Activated naive CD4-positive, alpha-beta T cell treated with anti-CD3 and anti-CD28 coated beads, Interleukin-2, amount 50 U/mL, for 72 hours (primary cell): ENCODE measurements at regions not wholly inside any gene's neighbourhood (a gene's known extent, or its start where the extent isn't known, plus 50 kb on each side); places are given as distances from the start of the nearest gene placed in this dataset.
"Not testable (repeated sequence)": the region's sequence is repeated elsewhere in the genome, so short reads cannot be mapped to it uniquely, and the experiment has no call there.

ENCODE experiments used
- ATAC-seq, 2 donors: fragments of 150-1000 bp; cut with Tn5 transposase; 2 replicates each; pipeline ENCODE4 v1.10.0; 2021; ENCODE audit warnings: mild to moderate bottlenecking in 2 of 2, moderate library complexity in 2 of 2
- DNase-seq, 2 donors: peaks; one replicate each; pipeline ENCODE4 v3.0.0; 2021 to 2022; ENCODE audit warnings: low spot score in 2 of 2
- H3K27ac Mint-ChIP-seq, 2 donors: one replicate each; pipeline ENCODE4 v1.8.0; 2022; ENCODE audit warnings: mild to moderate bottlenecking in 2 of 2, mixed read lengths in 2 of 2
- H3K36me3 Mint-ChIP-seq, 2 donors: one replicate each; pipeline ENCODE4 v1.8.0; 2022; ENCODE audit warnings: mixed read lengths in 2 of 2
- H3K9me3 Mint-ChIP-seq, 2 donors: one replicate each; pipeline ENCODE4 v1.8.0; 2022; ENCODE audit warnings: mixed read lengths in 2 of 2

DNA sequence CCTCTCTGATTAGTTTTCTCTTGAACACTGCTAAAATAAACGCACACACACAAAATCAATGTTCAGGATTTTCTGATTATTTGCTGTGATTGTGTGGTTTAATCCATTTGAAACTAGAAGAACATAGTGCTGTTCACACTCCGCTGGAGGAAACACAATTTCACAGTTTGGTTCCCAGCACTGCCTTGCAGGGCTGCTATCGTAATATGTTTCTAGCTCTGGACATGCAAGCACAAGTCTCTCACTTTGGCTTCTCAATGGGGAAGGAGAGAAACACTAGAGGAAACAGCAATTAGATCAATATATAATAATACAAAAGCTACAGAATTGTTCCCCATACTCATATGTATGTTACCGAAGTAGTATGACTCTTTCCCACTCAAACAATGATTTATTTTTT lies 299.5 kb downstream of the NSUN3 start:
- Mint-ChIP-seq H3K36me3 (no peaks in the 10 kb centered on the region), H3K27ac (no peak overlapping the region), H3K9me3 (peaks cover 1 to 10% of the 10 kb centered on the region in 2 donors)
- DNase-seq: no peak
- no peak for ATAC-seq

DNA sequence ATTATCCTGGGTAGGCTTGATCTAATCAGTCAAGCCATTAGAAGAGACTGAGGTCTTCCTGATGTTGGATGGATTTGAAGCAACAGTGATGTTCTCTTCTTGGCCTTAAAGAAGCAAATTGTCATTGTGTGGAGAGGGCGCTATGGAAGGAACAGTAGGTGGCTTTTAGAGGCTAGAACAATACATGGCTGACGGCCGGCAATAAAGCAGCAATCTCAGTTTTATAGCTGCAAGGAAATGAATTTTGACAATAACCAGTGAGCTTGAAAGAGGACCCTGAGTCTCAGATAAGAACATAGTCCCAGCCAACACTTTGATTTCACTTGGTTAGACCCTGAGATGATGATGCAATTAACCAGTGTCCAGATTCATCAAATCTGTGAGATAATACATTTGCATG lies 302.1 kb downstream of the NSUN3 start:
- peaks cover 6 to 16% of the 10 kb centered on the region in 2 donors for H3K9me3 Mint-ChIP-seq
- H3K36me3 Mint-ChIP-seq: no peaks in the 10 kb centered on the region
- ATAC-seq: no peak
- H3K27ac Mint-ChIP-seq: no peak overlapping the region
- no peak for DNase-seq

DNA sequence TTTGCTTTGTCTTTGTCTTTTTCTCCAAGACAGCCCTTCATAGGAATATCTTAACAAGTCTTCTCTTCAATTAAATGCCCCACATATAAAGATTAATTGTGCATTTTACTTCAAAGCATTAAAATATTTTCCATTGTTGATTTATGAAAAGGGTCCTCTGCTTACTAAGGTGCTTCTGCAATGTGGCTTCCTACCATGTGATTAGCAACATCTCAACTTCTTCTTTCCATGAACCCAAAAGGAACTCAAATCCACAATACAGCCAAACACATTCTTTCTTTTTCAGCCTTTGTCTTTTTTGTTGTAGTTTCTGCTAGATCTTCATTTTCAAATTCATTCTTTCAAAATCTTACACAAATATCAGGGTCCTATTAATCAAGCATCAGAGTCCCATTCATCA lies 309.2 kb downstream of the NSUN3 start:
- H3K36me3 Mint-ChIP-seq: peaks cover 0 to 10% of the 10 kb centered on the region in 2 donors
- ATAC-seq (no peak), DNase-seq (no peak)
- peaks cover 15 to 25% of the 10 kb centered on the region in 2 donors for H3K9me3 Mint-ChIP-seq
- H3K27ac Mint-ChIP-seq: no peak overlapping the region

DNA sequence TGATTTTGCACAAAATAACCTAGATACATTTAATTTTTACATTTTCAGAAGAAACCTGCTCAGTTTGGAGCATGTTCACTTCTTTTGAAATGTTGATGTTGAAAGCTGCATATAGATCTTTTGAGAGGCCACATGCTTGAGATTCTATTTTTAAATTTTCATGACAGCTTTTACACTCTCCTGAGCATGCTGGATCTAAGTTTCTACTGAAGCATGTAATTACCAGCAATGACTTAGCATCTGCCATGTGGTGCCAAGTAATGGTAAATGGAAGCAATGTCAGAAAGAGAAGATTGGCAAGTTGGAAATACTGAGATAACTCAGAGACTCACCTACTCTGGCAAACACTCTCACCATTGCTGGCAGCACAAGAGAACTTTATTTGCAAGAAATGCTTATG lies 310.6 kb downstream of the NSUN3 start:
- ATAC-seq (no peak), DNase-seq (no peak)

DNA sequence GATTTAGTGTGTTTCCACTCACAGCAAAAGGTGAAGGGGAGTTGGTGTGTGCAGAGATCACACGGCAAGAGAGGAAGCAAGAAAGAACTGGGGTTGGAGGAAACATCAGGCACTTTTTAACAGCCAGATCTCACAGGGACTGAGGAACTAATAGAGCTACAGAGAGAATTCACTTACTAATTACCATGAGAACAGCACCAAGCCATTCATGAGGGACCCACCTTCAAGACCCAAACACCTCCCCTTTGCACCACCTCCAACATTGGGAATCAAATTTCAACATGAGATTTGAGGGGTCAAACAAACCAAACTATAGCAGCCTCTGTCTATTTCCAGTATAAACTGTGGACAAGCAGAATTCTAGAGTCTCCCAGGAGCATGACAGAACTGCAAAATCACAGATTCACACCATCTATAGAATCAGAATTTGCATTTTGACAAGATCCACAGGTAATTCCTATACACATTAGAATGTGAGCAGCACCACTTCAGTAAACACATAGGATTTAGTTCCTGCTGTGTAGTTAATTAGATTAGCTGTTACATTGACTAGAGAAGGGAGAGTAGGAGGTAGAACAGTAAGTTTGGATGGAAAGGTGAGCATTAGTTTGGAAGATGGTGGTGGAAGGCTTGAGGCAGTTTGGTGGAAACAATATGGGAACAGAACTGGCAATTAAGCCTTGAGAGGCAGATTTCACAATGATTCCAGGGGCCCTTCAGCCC lies 311.7 kb downstream of the NSUN3 start:
- no peak for ATAC-seq
- no peak overlapping the region for H3K27ac Mint-ChIP-seq
- H3K36me3 Mint-ChIP-seq: peaks cover 0 to 10% of the 10 kb centered on the region in 2 donors
- H3K9me3 Mint-ChIP-seq: peaks cover 15% of the 10 kb centered on the region in 2 donors
- DNase-seq: no peak

More for the DNA sequence above, 310.6 kb downstream of the NSUN3 start:
- no peak overlapping the region for H3K27ac Mint-ChIP-seq
- H3K36me3 Mint-ChIP-seq: peaks cover 0 to 10% of the 10 kb centered on the region in 2 donors
- H3K9me3 Mint-ChIP-seq: peaks cover 15 to 22% of the 10 kb centered on the region in 2 donors

DNA sequence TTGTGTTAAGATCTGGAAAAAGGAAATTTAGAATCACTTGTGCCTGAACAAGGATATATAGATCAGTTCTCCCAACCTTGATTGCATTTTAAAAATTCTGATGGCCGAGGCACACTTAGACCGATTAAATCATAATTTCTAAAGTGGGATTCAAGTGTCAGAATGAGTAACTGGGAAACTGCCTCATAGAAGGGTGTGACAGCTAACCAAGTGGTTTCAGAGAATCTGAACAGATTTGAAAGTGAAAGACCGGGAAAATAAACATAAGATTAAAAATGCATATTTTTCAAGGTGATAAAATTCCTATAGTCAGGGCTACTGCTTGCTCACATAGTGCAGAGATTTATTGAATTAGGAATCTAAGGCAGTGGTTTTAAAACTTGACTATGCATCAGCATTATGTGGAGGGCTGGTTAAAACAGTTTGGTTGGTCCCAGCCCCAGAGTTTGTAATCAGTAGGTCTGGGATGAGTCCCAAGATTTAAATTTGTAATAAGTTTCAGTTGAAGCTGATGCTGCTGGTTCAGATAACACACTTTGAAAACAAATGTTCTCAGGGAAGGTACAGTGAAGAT lies 314.3 kb downstream of the NSUN3 start:
- H3K36me3 Mint-ChIP-seq, H3K27ac Mint-ChIP-seq, H3K9me3 Mint-ChIP-seq: not testable (repeated sequence)

DNA sequence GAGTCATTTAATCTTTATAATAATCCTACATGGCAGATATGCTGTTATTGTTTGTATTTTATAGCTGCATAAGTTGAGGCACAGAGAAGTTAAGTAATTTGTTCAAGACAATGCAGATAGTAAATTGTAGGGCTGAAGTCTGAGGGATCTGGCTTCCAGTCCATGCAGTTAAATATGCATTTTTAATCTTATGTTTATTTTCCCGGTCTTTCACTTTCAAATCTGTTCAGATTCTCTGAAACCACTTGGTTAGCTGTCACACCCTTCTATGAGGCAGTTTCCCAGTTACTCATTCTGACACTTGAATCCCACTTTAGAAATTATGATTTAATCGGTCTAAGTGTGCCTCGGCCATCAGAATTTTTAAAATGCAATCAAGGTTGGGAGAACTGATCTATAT lies 315.0 kb downstream of the NSUN3 start:
- not testable (repeated sequence) for H3K36me3 Mint-ChIP-seq, DNase-seq, H3K27ac Mint-ChIP-seq, H3K9me3 Mint-ChIP-seq, ATAC-seq

More for the DNA sequence above, 314.3 kb downstream of the NSUN3 start:
- not testable (repeated sequence) for DNase-seq, ATAC-seq

DNA sequence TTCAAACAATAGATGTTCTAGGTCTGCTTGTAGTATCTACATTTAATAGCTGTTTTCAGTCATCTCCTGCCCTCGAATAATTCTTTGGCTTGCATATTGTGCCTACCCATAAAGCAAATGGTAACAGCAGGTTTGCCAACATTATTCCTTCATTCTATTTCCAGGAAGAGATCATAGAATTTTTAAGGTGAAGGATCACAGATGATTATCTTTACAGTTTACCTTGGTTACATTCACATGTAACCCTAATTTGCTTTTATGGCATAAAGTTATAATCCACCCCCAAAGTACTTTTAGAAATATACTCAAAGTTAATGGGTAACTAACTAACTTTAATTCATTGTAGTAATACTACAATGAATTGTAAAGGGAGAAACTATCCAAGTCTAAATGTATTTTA lies 315.5 kb downstream of the NSUN3 start:
- H3K27ac Mint-ChIP-seq: no peak overlapping the region
- no peaks in the 10 kb centered on the region for H3K36me3 Mint-ChIP-seq
- ATAC-seq (no peak), DNase-seq (no peak)
- H3K9me3 Mint-ChIP-seq: peaks cover 4 to 5% of the 10 kb centered on the region in 2 donors

DNA sequence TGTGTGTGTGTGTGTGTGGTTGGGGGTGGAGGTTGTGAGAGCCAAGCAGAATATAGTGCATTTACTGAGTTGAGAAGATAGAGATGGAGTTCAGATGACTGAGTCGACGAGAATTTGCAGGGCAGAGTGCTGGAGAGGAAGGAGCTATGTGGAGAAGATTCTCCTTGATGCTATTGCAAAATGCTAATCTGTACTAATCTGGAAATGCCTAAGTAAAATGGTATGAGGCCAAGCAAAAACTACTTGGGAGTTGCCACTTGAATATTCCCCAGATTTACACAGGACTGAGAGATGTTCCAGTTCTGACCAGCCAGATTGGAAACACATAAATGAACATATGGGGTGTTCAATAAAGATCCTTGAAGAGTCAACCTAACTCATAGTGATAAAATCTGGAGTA lies 316.4 kb downstream of the NSUN3 start:
- peaks cover 0 to 4% of the 10 kb centered on the region in 2 donors for H3K36me3 Mint-ChIP-seq
- no peak for ATAC-seq
- H3K27ac Mint-ChIP-seq: no peak overlapping the region
- DNase-seq: no peak
- peaks cover 6 to 11% of the 10 kb centered on the region in 2 donors for H3K9me3 Mint-ChIP-seq

DNA sequence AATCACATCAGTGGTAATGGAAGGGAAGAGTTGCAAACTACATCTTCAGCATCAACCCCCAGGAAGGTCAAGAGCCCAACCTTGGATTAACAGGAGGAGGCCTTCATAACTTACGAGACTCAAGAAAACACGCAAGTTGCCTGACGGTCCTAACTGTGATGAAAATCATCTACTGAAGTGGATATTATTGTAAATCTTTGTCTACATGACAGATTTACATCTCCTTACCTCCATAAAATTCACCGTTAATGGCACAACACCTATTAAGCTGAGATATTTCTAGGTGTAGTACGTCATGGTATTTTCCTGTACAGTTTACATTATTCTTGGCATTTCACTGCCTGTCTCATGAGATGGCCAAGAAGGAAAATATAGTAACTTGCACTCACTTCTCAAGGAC lies 332.0 kb downstream of the NSUN3 start:
- DNase-seq (no peak), ATAC-seq (no peak)
- Mint-ChIP-seq H3K27ac (no peak overlapping the region), H3K36me3 (no peaks in the 10 kb centered on the region), H3K9me3 (peaks cover 0 to 8% of the 10 kb centered on the region in 2 donors)

DNA sequence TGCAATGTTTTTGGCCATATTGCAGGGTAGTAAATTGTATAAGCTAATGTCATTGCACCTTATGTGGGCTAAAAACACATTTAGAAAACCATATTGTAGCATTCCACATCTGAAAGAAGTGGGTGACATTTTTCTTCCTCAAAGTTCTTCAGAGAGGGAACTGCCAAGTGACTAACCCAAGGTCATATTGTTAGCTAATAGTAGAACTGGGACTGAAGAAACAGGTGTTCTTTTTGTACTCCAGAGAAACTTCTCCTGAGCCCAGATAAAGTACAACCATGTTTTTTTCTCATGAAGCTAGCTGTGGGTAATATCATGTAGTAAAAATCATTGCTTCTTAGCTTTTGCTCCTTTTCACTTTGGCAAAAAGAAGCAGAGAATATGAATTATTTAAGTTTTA lies 333.0 kb downstream of the NSUN3 start:
- H3K27ac Mint-ChIP-seq: no peak overlapping the region
- no peak for DNase-seq
- no peak for ATAC-seq
- H3K36me3 Mint-ChIP-seq: no peaks in the 10 kb centered on the region
- peaks cover 0 to 8% of the 10 kb centered on the region in 2 donors for H3K9me3 Mint-ChIP-seq

DNA sequence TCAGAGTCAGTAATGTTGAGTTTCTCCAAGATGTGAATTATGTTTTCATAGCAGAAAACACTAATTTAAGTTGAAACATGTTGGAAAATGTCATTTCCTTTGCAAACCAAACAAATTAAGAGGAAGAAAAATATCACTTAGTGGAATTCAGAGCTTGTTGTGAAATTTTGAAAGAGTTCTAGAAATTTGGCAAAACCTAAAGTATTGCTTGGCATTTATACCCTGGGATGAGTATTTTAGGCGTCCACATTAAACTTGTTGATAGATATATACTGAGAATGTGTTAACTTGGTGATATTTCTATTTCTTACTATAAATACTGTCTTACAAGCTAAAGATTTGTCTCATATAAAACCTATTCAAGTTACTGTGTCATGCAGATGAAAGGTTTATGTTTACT lies 335.2 kb downstream of the NSUN3 start:
- H3K9me3 Mint-ChIP-seq: peaks cover 0 to 7% of the 10 kb centered on the region in 2 donors

DNA sequence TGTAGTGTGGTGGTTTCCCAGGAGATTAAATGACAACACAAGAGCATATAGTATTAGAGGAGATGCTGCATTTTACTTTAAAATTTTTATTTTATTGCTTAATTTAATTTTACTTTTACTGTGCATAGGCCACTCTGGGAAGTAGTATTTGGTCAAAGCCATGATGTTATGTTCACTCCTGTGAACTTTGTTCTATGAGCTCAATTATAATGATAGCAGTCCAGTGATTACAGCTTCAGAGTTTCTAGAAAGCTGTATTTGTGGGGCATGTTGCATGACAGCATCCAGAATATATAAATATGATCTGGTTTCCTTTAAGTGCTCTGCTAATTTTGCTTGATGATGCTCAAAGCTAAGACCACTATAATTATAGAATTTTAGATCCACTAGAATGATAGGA lies 338.6 kb downstream of the NSUN3 start:
- Mint-ChIP-seq H3K9me3 (peaks cover 0 to 9% of the 10 kb centered on the region in 2 donors), H3K36me3 (no peaks in the 10 kb centered on the region), H3K27ac (no peak overlapping the region)
- DNase-seq (no peak), ATAC-seq (no peak)

More for the DNA sequence above, 335.2 kb downstream of the NSUN3 start:
- Mint-ChIP-seq H3K27ac (no peak overlapping the region), H3K36me3 (no peaks in the 10 kb centered on the region)
- ATAC-seq (no peak), DNase-seq (no peak)

DNA sequence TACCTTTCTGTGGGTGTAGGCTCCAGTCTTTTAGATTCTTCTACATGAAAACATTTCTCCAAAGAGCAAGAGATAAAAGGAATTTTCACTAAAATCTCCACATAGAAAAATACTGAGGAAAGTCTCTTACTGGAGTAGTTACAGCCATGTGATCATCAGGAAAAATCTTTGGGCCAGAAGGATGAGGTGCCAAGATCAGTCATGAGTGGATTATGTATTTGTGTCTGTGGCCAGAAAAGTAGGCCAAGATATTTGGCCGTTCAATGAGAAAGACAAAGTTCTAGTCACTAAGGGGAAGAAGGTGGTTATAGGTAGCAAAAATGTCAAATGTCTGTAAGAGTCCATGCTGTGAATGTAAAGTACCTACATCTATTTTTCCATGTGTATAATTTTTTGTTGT lies 339.3 kb downstream of the NSUN3 start:
- H3K27ac Mint-ChIP-seq: no peak overlapping the region
- H3K36me3 Mint-ChIP-seq: no peaks in the 10 kb centered on the region
- no peak for ATAC-seq
- DNase-seq: no peak
- peaks cover 0 to 12% of the 10 kb centered on the region in 2 donors for H3K9me3 Mint-ChIP-seq

DNA sequence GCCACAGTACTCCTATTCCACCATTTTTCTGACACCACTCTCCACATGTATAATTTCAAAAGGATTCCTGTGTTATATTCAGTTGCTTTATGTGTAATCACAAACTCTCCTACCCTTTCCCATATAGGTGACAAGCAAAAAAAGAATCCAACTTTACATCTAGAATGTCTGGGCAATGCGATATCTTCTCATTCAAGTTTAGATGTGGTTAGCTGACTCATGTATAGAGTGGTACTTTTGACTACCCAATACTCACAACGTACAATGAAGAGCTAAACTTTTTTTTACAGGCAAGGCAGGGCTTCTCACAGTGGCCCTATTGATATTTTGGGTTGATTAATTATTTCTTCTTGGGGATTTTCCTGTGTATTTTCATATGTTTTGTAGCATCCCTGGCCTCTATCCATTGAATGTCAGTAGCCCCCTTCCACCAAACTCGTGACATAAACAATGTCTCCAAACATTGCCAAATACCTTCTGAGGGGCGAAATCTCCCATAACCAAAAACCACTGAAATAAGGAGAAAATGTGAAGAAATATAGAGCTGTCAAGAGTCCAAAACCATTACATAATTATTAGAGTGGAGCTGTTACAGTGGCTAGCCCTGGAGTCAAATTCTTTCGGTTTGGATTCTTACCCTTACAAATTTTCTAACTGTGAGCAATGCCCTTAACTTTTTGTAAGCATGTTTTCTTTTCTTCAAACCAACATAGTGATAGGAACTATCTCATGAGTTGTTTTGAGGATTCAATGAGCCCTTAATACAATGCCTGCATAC lies 342.6 kb downstream of the NSUN3 start:
- ATAC-seq (no peak), DNase-seq (no peak)
- Mint-ChIP-seq H3K9me3 (peaks cover 0 to 12% of the 10 kb centered on the region in 2 donors), H3K36me3 (no peaks in the 10 kb centered on the region), H3K27ac (no peak overlapping the region)

DNA sequence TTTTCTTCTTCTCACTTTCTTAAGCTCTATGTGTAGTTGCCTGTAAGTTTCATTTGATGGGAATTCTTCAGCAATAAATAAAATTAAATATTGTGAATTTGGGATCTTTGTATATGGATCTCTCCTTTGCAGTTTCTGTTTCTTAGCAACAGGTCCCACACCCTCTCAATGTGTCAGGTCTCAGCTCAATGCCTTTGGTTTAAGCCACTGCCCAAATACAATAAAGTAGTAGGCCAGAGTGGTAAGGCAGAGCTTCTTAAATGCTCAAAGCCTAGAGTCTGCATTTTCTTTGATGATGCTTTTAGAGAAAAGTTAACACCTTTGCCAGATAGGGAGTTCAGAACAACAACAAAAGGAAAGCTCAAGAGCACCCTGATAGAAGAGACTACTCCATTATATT lies 343.7 kb downstream of the NSUN3 start:
- ATAC-seq: no peak
- Mint-ChIP-seq H3K36me3 (no peaks in the 10 kb centered on the region), H3K27ac (no peak overlapping the region), H3K9me3 (peaks cover 0 to 8% of the 10 kb centered on the region in 2 donors)
- DNase-seq: no peak

DNA sequence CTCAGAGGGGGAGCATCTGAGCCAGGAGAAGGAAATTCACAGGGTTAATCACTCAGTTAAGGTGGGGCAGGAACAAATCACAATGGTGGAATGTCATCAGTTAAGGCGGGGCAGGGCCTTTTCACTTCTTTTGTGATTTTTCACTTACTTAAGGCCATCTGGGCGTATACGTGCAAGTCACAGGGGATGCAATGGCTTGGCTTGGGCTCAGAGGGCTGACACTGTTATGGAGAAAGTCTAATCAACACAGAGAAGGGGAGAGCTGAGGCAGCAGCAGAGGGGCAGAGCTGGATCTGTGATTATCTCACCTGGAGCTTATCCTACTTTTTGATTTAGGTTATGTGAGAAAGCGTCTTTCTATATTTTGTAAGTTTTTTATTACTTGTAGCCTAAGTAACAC lies 350.1 kb downstream of the NSUN3 start:
- H3K9me3 Mint-ChIP-seq, H3K36me3 Mint-ChIP-seq, ATAC-seq, H3K27ac Mint-ChIP-seq, DNase-seq: not testable (repeated sequence)
